HG03460 (cell line): ENCODE measurements at regions not wholly inside any gene's neighbourhood (a gene's known extent, or its start where the extent isn't known, plus 50 kb on each side); places are given as distances from the start of the nearest gene placed in this dataset.
"Not testable (repeated sequence)": the region's sequence is repeated elsewhere in the genome, so short reads cannot be mapped to it uniquely, and the experiment has no call there.

ENCODE experiments used
- ATAC-seq: cut with Tn5 transposase; IDR thresholded peaks from one replicate; pipeline ENCODE4 v1.9.1; 2021; ENCODE audit not compliant: unreplicated experiment

GRCh38 chr1:83154306-83154705, 844.6 kb downstream of the TTLL7 start:
- not testable (repeated sequence) for ATAC-seq

GRCh38 chr1:83151167-83151898, 847.6 kb downstream of the TTLL7 start:
- not testable (repeated sequence) for ATAC-seq

- ATAC-seq, result not testable (repeated sequence)
Measured at GRCh38 chr1:83150479-83150878, 848.5 kb downstream of the TTLL7 start.

DNA sequence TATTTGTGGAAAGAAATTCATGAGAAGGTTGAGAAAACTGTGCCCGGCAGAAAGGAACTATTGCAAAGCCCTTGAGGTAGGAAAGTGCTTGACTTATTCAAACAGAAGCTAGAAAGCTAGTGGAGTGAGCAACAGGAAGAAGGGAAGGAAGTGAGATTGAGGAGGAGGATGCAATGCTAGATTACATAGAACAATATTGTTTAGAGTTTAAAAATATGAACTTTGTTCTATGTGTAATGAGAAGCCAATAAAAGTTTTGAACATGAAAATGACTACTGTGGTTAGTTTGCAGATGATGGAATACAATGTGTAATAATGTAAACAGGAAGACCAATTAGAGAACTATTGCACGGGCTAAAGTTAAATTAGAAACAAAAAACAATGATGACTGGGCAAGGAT, 853.1 kb downstream of the TTLL7 start:
- not testable (repeated sequence) for ATAC-seq

DNA sequence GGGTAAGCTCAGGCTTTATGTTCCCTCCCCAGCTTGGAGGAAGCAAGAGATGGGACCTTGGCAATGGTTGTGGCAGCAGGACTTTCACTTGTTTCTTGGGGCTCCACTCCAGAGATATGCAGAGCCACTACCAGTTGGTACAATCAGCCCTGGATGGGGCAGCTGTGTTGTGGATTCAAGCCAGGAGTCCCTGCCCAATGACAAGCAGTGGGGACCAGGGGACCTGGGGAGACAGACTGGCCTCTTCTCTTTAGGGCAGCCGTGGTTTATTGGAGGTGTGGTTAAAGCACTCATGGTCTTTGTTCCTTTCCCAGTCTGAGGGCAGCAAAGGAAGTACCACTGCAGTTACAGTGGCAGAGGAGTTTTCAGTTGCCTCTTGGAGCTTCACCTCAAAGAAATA, 856.1 kb downstream of the TTLL7 start:
- not testable (repeated sequence) for ATAC-seq

DNA sequence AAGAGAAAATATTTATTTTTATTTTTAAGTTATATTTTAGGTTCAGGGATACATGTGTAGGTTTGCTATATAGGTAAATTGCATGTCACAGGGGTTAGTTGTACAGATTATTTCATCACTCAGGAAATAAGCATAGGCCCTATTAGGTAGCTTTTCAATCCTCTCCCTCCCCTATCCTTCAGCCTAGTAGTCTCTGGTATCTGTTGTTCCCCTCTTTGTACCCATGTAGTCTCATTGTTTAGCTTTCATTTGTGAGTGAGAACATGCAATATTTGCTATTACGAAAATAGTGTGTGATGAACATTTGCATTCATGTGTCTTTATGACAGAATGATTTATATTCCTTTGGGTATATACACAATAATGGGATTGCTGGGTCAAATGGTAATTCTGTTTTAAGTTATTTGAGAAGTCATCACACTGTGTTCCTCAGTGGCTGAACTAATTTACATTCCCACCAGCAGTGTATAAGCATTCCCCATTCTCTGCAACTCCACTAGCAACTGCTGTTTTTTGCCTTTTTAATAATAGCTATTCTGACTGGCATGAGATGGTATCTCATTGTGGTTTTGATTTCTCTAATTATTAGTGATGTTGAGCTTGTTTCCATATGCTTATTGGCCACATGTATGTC, 863.3 kb downstream of the TTLL7 start:
- ATAC-seq, result not testable (repeated sequence)

- ATAC-seq, result not testable (repeated sequence)
Measured at GRCh38 chr1:83134322-83135014, 864.5 kb downstream of the TTLL7 start.

DNA sequence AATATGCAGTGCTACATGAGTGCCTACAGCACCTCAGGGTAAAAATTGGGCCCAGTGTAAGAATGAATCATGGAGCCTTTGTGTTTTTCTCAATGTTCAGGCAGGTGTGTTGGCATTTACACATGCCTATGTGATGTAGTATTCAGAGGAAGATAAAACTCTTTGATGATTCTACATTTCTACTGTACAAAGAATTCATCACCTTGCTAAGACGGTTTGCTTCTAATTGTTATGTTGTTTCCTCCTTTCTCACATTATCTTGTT, 867.3 kb downstream of the TTLL7 start:
- no peak for ATAC-seq

DNA sequence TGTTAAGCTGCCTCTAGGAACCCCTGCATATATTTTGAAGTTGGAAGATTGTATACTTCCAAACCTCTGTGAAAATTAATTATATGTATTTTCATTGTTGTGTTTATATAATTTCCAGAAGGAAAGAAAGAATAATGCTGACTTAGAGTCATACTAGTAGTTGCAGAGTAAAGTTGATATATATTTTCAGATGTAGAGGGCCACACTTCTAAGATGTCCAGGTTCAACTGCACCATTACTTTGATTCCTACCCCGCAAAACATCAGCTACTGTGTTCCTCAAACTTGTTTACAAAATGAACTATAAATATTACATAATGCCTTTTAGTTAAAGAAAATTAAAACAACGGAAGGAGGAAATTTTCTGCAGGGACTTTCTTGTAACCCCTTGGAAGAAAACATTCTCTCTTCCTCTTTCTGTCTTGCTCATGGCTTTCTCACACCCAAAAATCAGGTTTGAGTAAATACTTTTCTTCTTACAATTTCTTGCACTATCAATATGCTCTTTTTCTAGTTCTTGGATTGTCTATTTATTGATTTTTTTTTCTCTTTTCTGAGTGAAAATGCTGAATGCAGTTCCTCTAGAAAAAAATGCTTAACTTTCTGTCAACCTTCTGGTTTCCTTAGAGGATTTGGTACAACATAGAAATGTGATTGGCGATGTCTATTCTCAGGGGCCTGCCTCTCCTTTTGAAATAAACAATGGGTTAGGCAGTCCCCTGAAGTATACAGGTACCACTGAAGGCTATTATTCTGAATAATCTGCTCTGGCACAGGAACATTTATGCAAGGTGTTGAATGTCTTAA, 867.8 kb downstream of the TTLL7 start:
- ATAC-seq, result no peak

DNA sequence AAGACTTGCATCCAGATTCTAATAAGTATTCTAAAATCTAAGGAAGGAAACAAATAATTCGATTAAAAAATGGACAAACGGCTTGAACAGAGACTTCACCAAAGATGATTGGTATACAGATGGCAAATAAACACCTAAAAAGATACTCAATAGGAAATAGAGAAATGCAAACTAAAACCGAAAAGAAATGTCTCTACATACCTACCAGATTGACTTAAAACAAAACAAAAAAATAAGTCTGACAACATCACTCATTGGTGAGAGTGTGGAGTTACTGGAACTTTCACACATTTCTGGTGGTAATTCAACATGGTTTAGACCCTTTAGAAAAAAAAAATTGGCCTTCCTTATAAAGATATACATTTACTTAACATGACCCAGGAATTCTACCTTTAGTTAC, 869.8 kb downstream of the TTLL7 start:
- ATAC-seq, result no peak

GRCh38 chr1:83125456-83125855, 873.5 kb downstream of the TTLL7 start:
- ATAC-seq, result no peak

DNA sequence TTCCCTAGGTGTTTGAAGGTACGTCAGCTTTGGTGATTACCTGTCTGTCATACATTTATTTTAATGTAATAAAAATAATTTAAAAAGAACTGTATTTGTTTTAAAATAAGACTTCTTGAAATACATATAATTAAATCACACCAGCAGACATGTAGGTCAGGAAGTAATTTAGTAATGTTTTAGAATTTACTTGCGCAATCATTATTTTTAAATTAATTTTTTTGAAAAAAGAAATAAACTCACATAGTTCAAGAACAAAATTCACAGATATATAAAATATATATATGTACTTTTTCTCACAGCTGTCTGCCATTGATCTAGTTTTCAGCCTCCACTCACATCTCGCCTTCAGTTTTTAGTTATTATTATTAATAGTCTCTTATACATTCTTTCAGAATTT, 875.9 kb downstream of the TTLL7 start:
- no peak for ATAC-seq

DNA sequence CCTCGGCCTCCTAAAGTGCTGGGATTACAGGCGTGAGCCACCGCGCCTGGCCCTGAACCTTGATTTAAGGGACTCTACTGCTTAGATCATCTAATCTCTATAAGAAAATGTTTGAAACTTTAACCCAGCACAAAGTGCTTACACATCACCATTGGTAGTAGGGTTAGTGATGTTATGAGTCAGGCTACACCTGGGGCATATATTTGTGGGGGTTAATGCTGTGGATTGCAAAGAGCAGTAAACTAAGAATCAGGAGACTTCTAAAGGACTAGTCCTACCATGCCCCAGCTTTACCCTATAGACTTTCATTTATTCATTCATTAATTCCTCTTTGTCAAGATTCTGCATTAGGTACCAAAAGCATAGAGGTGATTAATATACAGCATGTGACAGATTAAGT, 880.5 kb downstream of the TTLL7 start:
- ATAC-seq, result no peak

DNA sequence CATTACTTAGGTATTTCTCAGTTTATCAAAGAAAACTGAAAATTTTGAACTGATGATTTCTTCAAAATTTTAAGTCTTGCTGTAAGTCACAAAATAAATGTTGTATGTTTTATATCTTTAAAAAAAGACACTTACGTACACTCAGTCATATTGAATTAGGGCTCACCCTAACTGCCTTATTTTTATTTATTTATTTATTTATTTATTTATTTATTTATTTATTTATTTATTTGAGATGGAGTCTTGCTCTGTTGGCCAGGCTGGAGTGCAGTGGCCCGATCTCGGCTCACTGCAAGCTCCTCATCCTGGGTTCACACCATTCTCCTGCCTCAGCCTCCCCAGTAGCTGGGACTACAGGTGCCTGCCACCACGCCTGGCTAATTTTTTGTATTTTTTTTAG, 881.9 kb downstream of the TTLL7 start:
- not testable (repeated sequence) for ATAC-seq

GRCh38 chr1:83115785-83116184, 883.1 kb downstream of the TTLL7 start:
- no peak for ATAC-seq

DNA sequence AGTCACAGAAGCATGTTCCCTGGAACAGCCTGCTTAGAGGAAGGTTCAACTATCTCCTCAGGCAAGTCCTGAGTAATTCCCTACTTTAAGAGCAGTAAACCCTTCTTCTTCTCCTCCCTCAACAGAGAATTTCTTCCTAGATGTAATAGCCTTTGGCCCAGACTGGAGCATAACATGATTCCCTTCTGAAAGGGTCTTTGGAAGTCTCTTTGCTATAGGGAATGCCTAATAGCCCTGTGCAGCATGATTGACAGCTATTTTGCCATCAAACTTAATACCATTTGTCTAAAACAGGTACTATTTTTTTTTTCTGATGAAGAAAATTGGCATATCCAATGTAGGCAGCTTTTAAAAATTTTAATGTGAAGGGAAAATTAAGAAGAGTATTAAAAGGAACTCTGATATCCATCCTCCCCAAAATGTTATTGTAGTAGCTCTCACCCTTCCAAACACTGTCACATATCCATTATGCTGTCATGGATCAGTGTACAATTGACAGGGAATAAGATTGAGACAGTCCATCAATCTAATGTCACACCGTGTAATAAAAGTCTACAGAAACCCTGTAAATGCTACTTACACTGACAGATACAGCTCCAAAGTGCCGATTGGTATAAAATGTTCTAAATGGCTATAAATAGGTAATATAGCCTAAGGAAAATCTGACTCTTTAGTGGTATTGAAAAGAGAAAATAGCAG, 884.6 kb downstream of the TTLL7 start:
- ATAC-seq, result no peak

DNA sequence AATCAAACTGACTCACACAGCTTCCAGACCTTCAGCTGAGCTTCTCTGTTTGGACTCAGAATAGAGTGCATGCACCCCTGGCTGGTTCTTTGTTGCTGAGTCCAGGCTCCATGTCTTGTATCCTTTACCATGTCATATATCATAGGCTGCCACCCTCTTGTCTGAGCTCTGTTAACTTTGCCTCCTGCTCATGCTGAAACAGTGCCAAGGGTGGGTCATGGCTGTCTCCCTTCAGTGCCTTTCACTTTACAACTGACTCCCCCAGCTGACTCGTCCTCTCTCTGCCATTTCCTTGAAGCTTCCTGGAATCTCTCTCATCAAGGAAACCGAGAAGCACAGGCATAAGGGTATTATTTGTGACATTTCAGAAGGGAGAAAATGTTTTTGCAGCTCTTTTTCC, 885.3 kb downstream of the TTLL7 start:
- no peak for ATAC-seq

GRCh38 chr1:83112248-83112885, 886.6 kb downstream of the TTLL7 start:
- ATAC-seq, result no peak

- no peak for ATAC-seq
Measured at GRCh38 chr1:83110156-83110555, 888.8 kb downstream of the TTLL7 start.

DNA sequence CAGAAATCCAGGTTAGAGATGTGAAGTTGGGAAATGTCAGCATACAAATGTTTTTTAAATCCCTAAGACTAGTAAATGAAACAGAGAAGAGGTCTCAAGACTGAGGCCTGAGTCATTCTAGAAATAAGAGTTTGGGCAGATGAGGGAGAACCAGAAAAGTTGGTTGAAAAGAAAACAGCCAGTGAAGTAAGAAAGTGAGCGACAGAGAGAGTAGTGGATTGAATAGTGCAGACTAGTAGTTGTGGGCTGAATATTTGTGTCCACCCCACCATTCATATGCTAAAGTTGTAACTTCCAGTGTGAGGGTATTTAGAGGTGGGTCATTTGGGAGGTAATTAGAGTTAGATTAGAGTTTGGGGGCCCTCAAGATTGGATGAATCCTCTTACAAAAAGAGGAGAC, 889.2 kb downstream of the TTLL7 start:
- ATAC-seq, result no peak
